ENCODE measurements at regions not wholly inside any gene's neighbourhood (a gene's known extent, or its start where the extent isn't known, plus 50 kb on each side); places are given as distances from the start of the nearest gene placed in this dataset.

- in situ Hi-C loops (cut with HindIII; ENCODE audit: extremely low pct_ligation_motif_present, low pct_unique_long_range_greater_than_20kb) (no loop called here), intact Hi-C loops (cut with micrococcal nuclease; ENCODE audit: unreplicated experiment) (no loop called here)
- WGBS (ENCODE audit: low lambda C conversion rate), result 6% methylated on average over 3 of the region's 5 CpGs
- Histone ChIP-seq H3K4me1 (ENCODE audit: insufficient read depth, low read length) (no peaks in the 10 kb centered on the region), H3K4me3 (replicated peaks in 1 of 3; ENCODE audit: insufficient read depth in 1 of 3, low read depth in 2 of 3, low read length in 3 of 3) (no peak overlapping the region), H3K9ac (ENCODE audit: insufficient read depth, low read depth, low read length) (no peak overlapping the region), H4K20me1 (ENCODE audit: insufficient read depth, low read length) (no peaks in the 10 kb centered on the region), H3K79me2 (ENCODE audit: insufficient read depth, low read length) (no peaks in the 10 kb centered on the region), H3K4me2 (ENCODE audit: low read depth, low read length) (no peak overlapping the region), H3K36me3 (replicated peaks in 1 of 2; ENCODE audit: control insufficient read depth in 1 of 2, insufficient read depth in 2 of 2, low read length in 2 of 2) (no peaks in the 10 kb centered on the region), H3K9me3 (ENCODE audit: low read length) (peaks cover 58% of the 10 kb centered on the region), H3K27me3 (ENCODE audit: control insufficient read depth in 1 of 2, insufficient read depth in 2 of 2, low read length in 2 of 2) (no peaks in the 10 kb centered on the region), H2AFZ (ENCODE audit: low read length) (no peak overlapping the region), H3K27ac (ENCODE audit: extremely low read length, insufficient read depth, low read length) (no peak overlapping the region)
- CTCF ChIA-PET (ENCODE audit: low intra/inter-chr PET ratio, low total read pairs), result no interaction called here
- no peak for TF ChIP-seq AKNA (CRISPR knock-in tag; IDR thresholded peaks at IDR 0.05; ENCODE audit: borderline replicate concordance)
- no peak for TF ChIP-seq KAT2B (IDR thresholded peaks at IDR 0.05; ENCODE audit: borderline replicate concordance, low read depth, low read length)
- no peak for TF ChIP-seq PRPF4 (IDR thresholded peaks at IDR 0.05; ENCODE audit: low read depth, low read length, poor library complexity, severe bottlenecking)
- no peak for TF ChIP-seq NFYC (CRISPR knock-in tag; IDR thresholded peaks at IDR 0.05)
- no peak for TF ChIP-seq ZNF761 (CRISPR knock-in tag; conservative IDR thresholded peaks at IDR 0.05)
- 0 out of 2 replicates have a peak, but pooled peaks have one; percentile 15 for TF ChIP-seq MAFF (IDR thresholded peaks at IDR 0.05; ENCODE audit: low read depth, low read length)
- TF ChIP-seq MAFK (conservative IDR thresholded peaks at IDR 0.05 in 1 of 2, IDR thresholded peaks at IDR 0.05 in 1 of 2; ENCODE audit: low read length in 2 of 2), result 0 out of 4 replicates have a peak, but pooled peaks of 1 of the 2 experiments have one; percentile 23
- FAIRE-seq (no peak), DNase-seq (ENCODE audit: low spot score) (no peak), ATAC-seq (no peak)
- POLR2A ChIA-PET, result no interaction called here
- BruUV-seq (replicated peaks), result no TSS peak
Observed at GRCh38 chr9:24118190-24118589, 292.1 kb upstream of the ELAVL2 start.
